ENCODE measurements at regions not wholly inside any gene's neighbourhood (a gene's known extent, or its start where the extent isn't known, plus 50 kb on each side); places are given as distances from the start of the nearest gene placed in this dataset.

DNA sequence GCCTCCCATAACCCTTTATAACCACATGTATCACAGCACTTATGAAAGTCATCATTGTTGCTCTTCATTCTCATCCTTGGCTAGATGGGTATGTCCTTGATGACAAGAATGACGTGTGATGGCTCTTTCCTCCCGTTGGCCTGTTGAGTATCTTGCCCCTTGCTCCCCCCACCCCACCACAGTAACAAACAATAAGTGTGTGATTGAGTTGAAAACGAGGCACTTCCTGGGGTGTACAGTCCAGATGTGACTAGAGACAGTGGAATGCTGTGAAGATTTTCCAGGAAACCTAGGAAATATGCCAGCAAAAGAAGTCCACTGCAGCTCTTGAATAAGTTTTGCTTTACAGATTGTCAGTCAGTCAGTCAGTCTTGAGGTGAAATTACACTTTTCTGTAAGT, 262.5 kb downstream of the ELAVL2 start:
- WGBS, 2 donors, result 45 to 50% methylated on average over 3 of the region's 3 CpGs
- Histone ChIP-seq H3K27ac (ENCODE audit: low read depth in 2 of 2, low read length in 1 of 2) (no peak overlapping the region), H3K4me1 (ENCODE audit: control insufficient read depth in 2 of 2, insufficient read depth in 2 of 2, low read length in 1 of 2) (no peaks in the 10 kb centered on the region), H3K27me3 (ENCODE audit: control insufficient read depth in 1 of 2, insufficient read depth in 2 of 2, low read length in 2 of 2) (no peaks in the 10 kb centered on the region), H3K9me3 (ENCODE audit: control insufficient read depth in 2 of 2, insufficient read depth in 1 of 2, low read depth in 1 of 2, low read length in 1 of 2) (no peaks in the 10 kb centered on the region), H3K36me3 (ENCODE audit: control insufficient read depth in 2 of 2, insufficient read depth in 2 of 2, low read length in 1 of 2) (no peaks in the 10 kb centered on the region), H3K4me3 (ENCODE audit: low read depth in 1 of 2, low read length in 2 of 2) (no peak overlapping the region)

GRCh38 chr9:23567516-23568165, 258.4 kb downstream of the ELAVL2 start:
- H3K9me3 ChIP-seq (ENCODE audit: control insufficient read depth in 2 of 2, insufficient read depth in 1 of 2, low read depth in 1 of 2, low read length in 1 of 2), result peaks cover 0 to under 1% of the 10 kb centered on the region in 2 donors
- H3K36me3 ChIP-seq (ENCODE audit: control insufficient read depth in 2 of 2, insufficient read depth in 2 of 2, low read length in 1 of 2), result no peaks in the 10 kb centered on the region
- no peaks in the 10 kb centered on the region for H3K27me3 ChIP-seq (ENCODE audit: control insufficient read depth in 1 of 2, insufficient read depth in 2 of 2, low read length in 2 of 2)
- no peak overlapping the region for H3K4me3 ChIP-seq (ENCODE audit: low read depth in 1 of 2, low read length in 2 of 2)
- WGBS, 2 donors, result 44 to 55% methylated on average over 5 of the region's 5 CpGs
- no peak overlapping the region for H3K27ac ChIP-seq (ENCODE audit: low read depth in 2 of 2, low read length in 1 of 2)
- no peaks in the 10 kb centered on the region for H3K4me1 ChIP-seq (ENCODE audit: control insufficient read depth in 2 of 2, insufficient read depth in 2 of 2, low read length in 1 of 2)

DNA sequence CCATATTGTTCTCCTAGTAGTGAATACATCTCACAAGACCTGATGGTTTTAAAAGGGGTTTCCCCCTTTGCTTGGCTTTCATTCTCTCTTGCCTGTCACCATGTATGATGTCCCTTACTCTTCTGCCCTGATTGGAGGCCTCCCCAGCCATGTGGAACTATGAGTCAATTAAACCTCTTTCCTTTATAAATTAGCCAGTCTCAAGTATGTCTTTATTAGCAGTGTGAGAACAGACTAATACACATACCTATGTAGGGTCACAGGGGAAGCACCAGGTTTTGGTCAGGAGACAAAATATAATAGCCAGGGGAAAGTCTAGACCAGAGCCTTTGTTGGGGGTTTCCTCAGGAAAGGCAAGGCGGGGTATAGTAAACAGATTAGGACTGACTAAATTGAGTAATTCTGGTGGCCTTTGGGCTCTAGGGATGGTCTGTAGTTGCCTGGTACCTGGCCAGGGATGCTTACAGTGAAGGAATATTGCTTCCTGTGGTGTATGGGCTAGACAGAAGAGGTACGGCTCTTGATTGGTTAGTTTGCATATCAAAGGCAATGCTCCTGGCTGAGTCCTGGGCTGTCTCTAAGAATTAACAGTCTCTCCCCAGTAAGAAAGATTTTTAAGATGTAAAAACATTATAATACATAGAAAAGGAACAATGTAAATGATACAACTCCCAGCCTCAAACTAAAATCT, 254.5 kb downstream of the ELAVL2 start:
- 76% methylated on average over 2 of the region's 2 CpGs for WGBS, 2 donors

DNA sequence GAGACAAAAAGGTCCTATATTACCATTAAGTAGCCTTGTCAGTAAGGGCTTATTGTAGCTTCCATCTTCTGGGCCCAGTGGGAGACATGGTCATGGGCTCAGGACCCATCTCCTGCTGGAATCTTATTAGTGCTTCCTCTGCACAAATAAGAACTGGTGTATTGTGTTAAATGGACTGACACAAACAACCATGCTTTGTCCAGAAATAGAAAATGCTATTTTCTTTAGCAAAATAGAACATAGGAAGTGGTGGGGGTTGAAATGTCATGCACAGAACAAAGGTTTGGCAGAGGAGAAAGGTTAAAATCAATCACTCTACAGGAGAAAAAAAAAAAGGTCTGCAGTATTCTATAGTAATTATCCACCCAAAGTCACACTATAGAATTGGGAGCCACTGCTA, 252.2 kb downstream of the ELAVL2 start:
- no peaks in the 10 kb centered on the region for H3K27me3 ChIP-seq (ENCODE audit: control insufficient read depth in 1 of 2, insufficient read depth in 2 of 2, low read length in 2 of 2)
- peaks cover 0 to 2% of the 10 kb centered on the region in 2 donors for H3K9me3 ChIP-seq (ENCODE audit: control insufficient read depth in 2 of 2, insufficient read depth in 1 of 2, low read depth in 1 of 2, low read length in 1 of 2)
- H3K4me1 ChIP-seq (ENCODE audit: control insufficient read depth in 2 of 2, insufficient read depth in 2 of 2, low read length in 1 of 2), result no peaks in the 10 kb centered on the region
- no peak overlapping the region for H3K4me3 ChIP-seq (ENCODE audit: low read depth in 1 of 2, low read length in 2 of 2)
- no peak overlapping the region for H3K27ac ChIP-seq (ENCODE audit: low read depth in 2 of 2, low read length in 1 of 2)
- H3K36me3 ChIP-seq (ENCODE audit: control insufficient read depth in 2 of 2, insufficient read depth in 2 of 2, low read length in 1 of 2), result no peaks in the 10 kb centered on the region

More for the DNA sequence above, 254.5 kb downstream of the ELAVL2 start:
- Histone ChIP-seq H3K36me3 (ENCODE audit: control insufficient read depth in 2 of 2, insufficient read depth in 2 of 2, low read length in 1 of 2) (no peaks in the 10 kb centered on the region), H3K27me3 (ENCODE audit: control insufficient read depth in 1 of 2, insufficient read depth in 2 of 2, low read length in 2 of 2) (no peaks in the 10 kb centered on the region), H3K27ac (ENCODE audit: low read depth in 2 of 2, low read length in 1 of 2) (no peak overlapping the region), H3K4me1 (ENCODE audit: control insufficient read depth in 2 of 2, insufficient read depth in 2 of 2, low read length in 1 of 2) (no peaks in the 10 kb centered on the region), H3K4me3 (ENCODE audit: low read depth in 1 of 2, low read length in 2 of 2) (no peak overlapping the region), H3K9me3 (ENCODE audit: control insufficient read depth in 2 of 2, insufficient read depth in 1 of 2, low read depth in 1 of 2, low read length in 1 of 2) (peaks cover 0 to 2% of the 10 kb centered on the region in 2 donors)

GRCh38 chr9:23577611-23578010, 248.4 kb downstream of the ELAVL2 start:
- Histone ChIP-seq H3K9me3 (ENCODE audit: control insufficient read depth in 2 of 2, insufficient read depth in 1 of 2, low read depth in 1 of 2, low read length in 1 of 2) (peaks cover 0 to 2% of the 10 kb centered on the region in 2 donors), H3K27ac (ENCODE audit: low read depth in 2 of 2, low read length in 1 of 2) (no peak overlapping the region), H3K27me3 (ENCODE audit: control insufficient read depth in 1 of 2, insufficient read depth in 2 of 2, low read length in 2 of 2) (no peaks in the 10 kb centered on the region), H3K4me1 (ENCODE audit: control insufficient read depth in 2 of 2, insufficient read depth in 2 of 2, low read length in 1 of 2) (no peaks in the 10 kb centered on the region), H3K36me3 (ENCODE audit: control insufficient read depth in 2 of 2, insufficient read depth in 2 of 2, low read length in 1 of 2) (no peaks in the 10 kb centered on the region), H3K4me3 (ENCODE audit: low read depth in 1 of 2, low read length in 2 of 2) (no peak overlapping the region)
- WGBS, 2 donors, result 37 to 54% methylated on average over 1 of the region's 1 CpG

- H3K9me3 ChIP-seq (ENCODE audit: control insufficient read depth in 2 of 2, insufficient read depth in 1 of 2, low read depth in 1 of 2, low read length in 1 of 2), result peaks cover 0 to 2% of the 10 kb centered on the region in 2 donors
- H3K27me3 ChIP-seq (ENCODE audit: control insufficient read depth in 1 of 2, insufficient read depth in 2 of 2, low read length in 2 of 2), result no peaks in the 10 kb centered on the region
- H3K27ac ChIP-seq (ENCODE audit: low read depth in 2 of 2, low read length in 1 of 2), result no peak overlapping the region
- no peaks in the 10 kb centered on the region for H3K4me1 ChIP-seq (ENCODE audit: control insufficient read depth in 2 of 2, insufficient read depth in 2 of 2, low read length in 1 of 2)
- H3K36me3 ChIP-seq (ENCODE audit: control insufficient read depth in 2 of 2, insufficient read depth in 2 of 2, low read length in 1 of 2), result no peaks in the 10 kb centered on the region
- H3K4me3 ChIP-seq (ENCODE audit: low read depth in 1 of 2, low read length in 2 of 2), result no peak overlapping the region
- 69 to 73% methylated on average over 3 of the region's 3 CpGs for WGBS, 2 donors
These were observed 244.1 kb downstream of the ELAVL2 start for GRCh38 chr9:23581931-23582330.

DNA sequence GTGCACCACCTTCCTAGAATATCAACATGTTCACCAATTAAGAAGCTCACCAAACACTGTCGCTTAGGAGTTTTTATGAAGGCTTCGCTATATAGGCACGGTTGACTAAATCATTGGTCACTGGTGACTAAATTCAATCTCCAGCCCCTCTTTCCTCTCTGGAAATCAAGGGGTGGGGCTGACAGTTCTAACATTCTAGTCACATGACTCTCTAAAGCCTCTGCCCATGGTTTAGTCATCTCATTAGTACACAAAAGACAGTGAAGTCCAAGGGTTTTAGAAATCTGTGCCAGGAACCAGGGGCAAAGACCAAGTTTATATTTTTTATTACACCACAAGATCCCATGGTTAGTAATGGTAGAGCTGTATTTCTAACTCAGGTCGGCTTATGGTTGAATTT, 243.2 kb downstream of the ELAVL2 start:
- H3K4me3 ChIP-seq (ENCODE audit: low read depth in 1 of 2, low read length in 2 of 2), result no peak overlapping the region
- no peaks in the 10 kb centered on the region for H3K4me1 ChIP-seq (ENCODE audit: control insufficient read depth in 2 of 2, insufficient read depth in 2 of 2, low read length in 1 of 2)
- peaks cover 0 to 2% of the 10 kb centered on the region in 2 donors for H3K9me3 ChIP-seq (ENCODE audit: control insufficient read depth in 2 of 2, insufficient read depth in 1 of 2, low read depth in 1 of 2, low read length in 1 of 2)
- 94 to 97% methylated on average over 4 of the region's 4 CpGs for WGBS, 2 donors
- no peak overlapping the region for H3K27ac ChIP-seq (ENCODE audit: low read depth in 2 of 2, low read length in 1 of 2)
- no peaks in the 10 kb centered on the region for H3K36me3 ChIP-seq (ENCODE audit: control insufficient read depth in 2 of 2, insufficient read depth in 2 of 2, low read length in 1 of 2)
- H3K27me3 ChIP-seq (ENCODE audit: control insufficient read depth in 1 of 2, insufficient read depth in 2 of 2, low read length in 2 of 2), result no peaks in the 10 kb centered on the region

GRCh38 chr9:23586906-23587305, 239.1 kb downstream of the ELAVL2 start:
- Histone ChIP-seq H3K9me3 (ENCODE audit: control insufficient read depth in 2 of 2, insufficient read depth in 1 of 2, low read depth in 1 of 2, low read length in 1 of 2) (peaks cover 0 to 2% of the 10 kb centered on the region in 2 donors), H3K4me1 (ENCODE audit: control insufficient read depth in 2 of 2, insufficient read depth in 2 of 2, low read length in 1 of 2) (no peaks in the 10 kb centered on the region), H3K27ac (ENCODE audit: low read depth in 2 of 2, low read length in 1 of 2) (no peak overlapping the region), H3K36me3 (ENCODE audit: control insufficient read depth in 2 of 2, insufficient read depth in 2 of 2, low read length in 1 of 2) (no peaks in the 10 kb centered on the region), H3K4me3 (ENCODE audit: low read depth in 1 of 2, low read length in 2 of 2) (no peak overlapping the region), H3K27me3 (ENCODE audit: control insufficient read depth in 1 of 2, insufficient read depth in 2 of 2, low read length in 2 of 2) (no peaks in the 10 kb centered on the region)
- 84 to 96% methylated on average over 1 of the region's 1 CpG for whole genome bisulfite sequencing, 2 donors

DNA sequence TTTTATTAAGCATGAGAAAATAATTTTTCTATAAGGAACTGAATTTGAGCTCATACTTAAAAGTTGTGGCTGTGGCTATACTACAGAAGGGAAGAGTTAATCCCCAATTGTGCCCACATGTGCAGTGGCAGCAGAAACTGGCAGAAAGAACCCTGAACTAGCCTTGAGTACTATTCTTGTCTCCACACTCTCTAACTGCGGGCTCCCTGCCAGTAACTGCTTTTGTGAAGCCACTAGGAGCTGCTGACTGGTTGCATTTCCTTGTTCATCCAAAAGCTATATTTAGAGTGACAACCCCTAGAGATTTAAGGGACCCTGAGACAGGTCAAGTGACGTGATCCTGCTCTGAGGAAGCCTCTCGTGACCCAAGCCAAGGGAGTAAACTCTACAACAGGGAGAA, 238.6 kb downstream of the ELAVL2 start:
- whole genome bisulfite sequencing, 2 donors, result 39 to 49% methylated on average over 3 of the region's 3 CpGs
- Histone ChIP-seq H3K27me3 (ENCODE audit: control insufficient read depth in 1 of 2, insufficient read depth in 2 of 2, low read length in 2 of 2) (no peaks in the 10 kb centered on the region), H3K9me3 (ENCODE audit: control insufficient read depth in 2 of 2, insufficient read depth in 1 of 2, low read depth in 1 of 2, low read length in 1 of 2) (peaks cover 0 to 2% of the 10 kb centered on the region in 2 donors), H3K4me1 (ENCODE audit: control insufficient read depth in 2 of 2, insufficient read depth in 2 of 2, low read length in 1 of 2) (no peaks in the 10 kb centered on the region), H3K36me3 (ENCODE audit: control insufficient read depth in 2 of 2, insufficient read depth in 2 of 2, low read length in 1 of 2) (no peaks in the 10 kb centered on the region), H3K27ac (ENCODE audit: low read depth in 2 of 2, low read length in 1 of 2) (no peak overlapping the region), H3K4me3 (ENCODE audit: low read depth in 1 of 2, low read length in 2 of 2) (no peak overlapping the region)

DNA sequence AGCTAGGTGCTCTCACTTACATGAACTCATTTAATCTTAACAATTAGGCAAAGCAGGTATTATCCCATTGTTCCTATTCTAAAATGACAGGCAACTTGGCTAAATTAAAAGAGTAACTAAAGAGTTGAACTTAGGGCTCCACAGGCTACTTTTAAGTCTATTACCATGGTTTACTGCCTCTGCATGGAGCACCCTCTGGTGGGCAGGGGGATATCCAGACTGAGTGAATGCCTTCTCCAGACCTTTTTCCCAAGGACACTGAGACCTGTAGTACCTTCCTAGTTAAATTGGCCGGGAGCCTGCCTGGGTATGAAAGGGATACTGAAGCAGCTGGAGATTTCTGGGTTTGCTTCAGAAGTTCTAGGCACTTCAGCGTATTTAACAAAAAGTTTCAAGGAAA, 238.1 kb downstream of the ELAVL2 start:
- no peak overlapping the region for H3K4me3 ChIP-seq (ENCODE audit: low read depth in 1 of 2, low read length in 2 of 2)
- no peak overlapping the region for H3K27ac ChIP-seq (ENCODE audit: low read depth in 2 of 2, low read length in 1 of 2)
- no peaks in the 10 kb centered on the region for H3K27me3 ChIP-seq (ENCODE audit: control insufficient read depth in 1 of 2, insufficient read depth in 2 of 2, low read length in 2 of 2)
- 86 to 88% methylated on average over 2 of the region's 2 CpGs for WGBS, 2 donors
- no peaks in the 10 kb centered on the region for H3K36me3 ChIP-seq (ENCODE audit: control insufficient read depth in 2 of 2, insufficient read depth in 2 of 2, low read length in 1 of 2)
- H3K9me3 ChIP-seq (ENCODE audit: control insufficient read depth in 2 of 2, insufficient read depth in 1 of 2, low read depth in 1 of 2, low read length in 1 of 2), result peaks cover 0 to 2% of the 10 kb centered on the region in 2 donors
- H3K4me1 ChIP-seq (ENCODE audit: control insufficient read depth in 2 of 2, insufficient read depth in 2 of 2, low read length in 1 of 2), result no peaks in the 10 kb centered on the region
